GM12873 (cell line): ENCODE measurements at regions not wholly inside any gene's neighbourhood (a gene's known extent, or its start where the extent isn't known, plus 50 kb on each side); places are given as distances from the start of the nearest gene placed in this dataset.

Source experiments
- CTCF ChIP-seq: IDR thresholded peaks from 2 replicates; pipeline ENCODE4 v1.5.1; 2012; ENCODE audit warnings: low read depth, mild to moderate bottlenecking, moderate library complexity, low read length, control low read depth; ENCODE audit not compliant: insufficient read depth; ENCODE audit errors: missing control alignments

DNA sequence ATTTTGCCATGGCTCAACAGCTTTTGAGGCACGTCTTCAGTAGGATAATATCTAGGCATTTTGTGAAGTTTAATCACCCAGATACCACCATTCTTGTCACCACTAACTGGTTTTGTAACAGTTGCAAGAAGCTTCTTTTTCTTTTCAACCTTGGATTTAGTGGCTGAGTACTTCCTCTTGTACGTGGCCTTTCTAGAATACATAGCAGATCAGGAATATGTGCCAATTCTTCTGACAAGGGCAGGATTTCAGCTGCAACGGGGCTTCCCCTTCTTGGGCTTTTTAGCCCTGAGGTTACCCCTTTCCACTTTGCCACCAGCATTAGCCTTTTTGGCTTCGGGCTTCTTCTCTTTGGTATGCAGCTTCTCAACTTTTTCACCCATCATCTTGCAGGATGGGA is 79.3 kb upstream of the WARS2 start:
- no peak for TF ChIP-seq CTCF

DNA sequence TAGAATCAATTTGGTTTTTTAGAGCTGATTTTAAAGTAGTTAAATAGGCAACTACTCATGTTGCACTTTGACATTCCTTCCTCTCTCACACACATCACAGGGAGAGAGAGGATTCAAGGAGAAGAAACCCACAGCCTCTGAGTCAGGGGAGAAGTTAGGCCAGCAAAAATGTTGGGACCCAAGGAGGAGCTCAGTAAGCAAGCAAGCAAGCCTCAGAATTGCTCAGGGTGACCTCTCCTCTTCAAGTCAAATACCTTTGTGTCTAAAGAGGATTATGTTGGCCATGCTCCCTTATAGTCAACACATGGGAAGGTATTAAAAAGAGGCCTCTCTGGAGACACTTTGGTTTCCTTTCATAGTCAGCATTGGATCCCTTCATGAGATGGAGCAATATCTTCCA is 80.5 kb upstream of the WARS2 start:
- no peak for TF ChIP-seq CTCF

GRCh38 chr1:119222271-119222670 is 81.8 kb upstream of the WARS2 start:
- TF ChIP-seq CTCF = no peak

DNA sequence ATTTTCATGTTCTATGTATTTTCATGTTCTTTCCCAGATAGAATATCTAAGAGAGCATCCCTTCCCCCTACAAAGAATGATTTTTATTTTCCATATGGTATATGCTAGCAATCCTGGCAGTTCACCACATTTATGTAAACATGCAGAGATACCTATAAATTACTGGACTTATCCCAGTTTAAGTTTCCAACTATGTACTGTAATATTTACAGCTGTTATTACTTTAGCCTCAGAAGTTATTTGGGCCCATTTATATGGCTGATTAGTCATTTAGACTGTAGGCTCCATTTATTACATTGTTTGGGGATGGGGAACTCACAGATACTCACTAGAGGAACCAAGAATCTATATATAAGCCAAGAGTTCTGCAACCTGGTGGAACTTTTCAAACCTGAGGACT is 84.8 kb upstream of the WARS2 start:
- no peak for TF ChIP-seq CTCF

GRCh38 chr1:119225831-119226230 is 85.4 kb upstream of the WARS2 start:
- TF ChIP-seq CTCF = peak; percentile 34

- TF ChIP-seq CTCF = no peak
These were observed 85.9 kb upstream of the WARS2 start for GRCh38 chr1:119226321-119226720.

DNA sequence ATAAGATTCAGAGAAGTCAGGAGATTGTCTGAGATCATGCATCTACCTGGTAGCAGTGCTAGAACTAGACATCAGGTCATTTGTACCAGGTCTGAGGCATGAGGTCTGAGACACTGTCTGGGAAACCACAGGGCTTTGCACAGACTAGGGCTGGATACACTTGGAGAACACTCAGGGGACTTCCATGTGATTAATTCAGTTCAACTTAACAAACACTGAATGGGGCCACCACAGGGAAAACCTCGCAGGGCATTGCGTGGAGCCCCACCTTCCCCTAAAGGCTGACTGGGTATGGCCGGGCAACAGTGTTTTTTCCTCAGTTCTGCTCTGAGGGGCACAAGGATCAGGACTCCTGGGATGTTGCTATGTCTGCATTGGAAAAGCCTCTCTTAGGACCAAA is 86.5 kb upstream of the WARS2 start:
- no peak for TF ChIP-seq CTCF

- no peak for TF ChIP-seq CTCF
These were observed 87.0 kb upstream of the WARS2 start for GRCh38 chr1:119227456-119227855.
